ENCODE measurements at regions not wholly inside any gene's neighbourhood (a gene's known extent, or its start where the extent isn't known, plus 50 kb on each side); places are given as distances from the start of the nearest gene placed in this dataset.

DNA sequence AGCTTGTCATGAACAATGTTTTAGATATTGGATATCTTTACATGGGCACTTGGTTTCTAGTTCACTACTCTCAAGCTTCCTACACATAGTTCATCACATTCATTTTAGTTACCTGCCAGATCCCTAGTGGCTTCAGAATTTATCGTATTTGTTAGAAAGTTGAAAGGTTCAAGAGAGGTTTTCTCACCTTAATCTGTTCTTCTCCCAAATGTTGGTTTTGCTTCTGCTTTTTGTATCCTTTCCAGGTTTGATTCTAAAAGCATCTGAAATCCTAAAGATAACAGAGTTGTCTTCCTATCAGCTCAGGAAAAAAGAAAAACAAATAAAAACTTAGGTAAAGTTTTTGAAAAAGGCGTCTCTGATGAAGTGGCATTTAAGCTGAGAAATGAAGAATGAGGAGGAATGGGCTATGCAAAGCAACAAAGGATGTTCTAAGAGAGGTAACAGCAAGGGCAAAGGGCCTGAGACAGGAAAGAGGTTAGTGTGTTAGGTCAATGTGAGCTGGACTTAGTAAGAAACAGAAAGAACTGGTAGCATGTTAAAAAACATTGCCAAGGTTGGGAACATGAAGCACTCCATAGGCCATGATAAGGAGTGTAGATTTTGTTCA lies 104.7 kb upstream of the CMC1 start:
- Histone ChIP-seq H3K27me3 (ENCODE audit: control insufficient read depth, extremely low read depth, insufficient read depth, low read length) (peaks cover 2% of the 10 kb centered on the region), H3K27ac (ENCODE audit: control insufficient read depth, insufficient read depth, low read length) (no peak overlapping the region), H3K4me3 (ENCODE audit: control insufficient read depth in 2 of 3, extremely low read depth in 1 of 3, insufficient read depth in 2 of 3, low read depth in 1 of 3, low read length in 3 of 3) (no peak overlapping the region), H3K36me3 (ENCODE audit: control insufficient read depth in 2 of 2, extremely low read depth in 1 of 2, insufficient read depth in 2 of 2, low read length in 2 of 2) (no peaks in the 10 kb centered on the region), H3K9me3 (ENCODE audit: control insufficient read depth, low read depth, low read length) (no peaks in the 10 kb centered on the region), H3K4me1 (ENCODE audit: control insufficient read depth, extremely low read depth, insufficient read depth, low read length) (no peaks in the 10 kb centered on the region), H3K79me2 (ENCODE audit: control insufficient read depth, insufficient read depth, low read length) (no peaks in the 10 kb centered on the region), H3K9me1 (ENCODE audit: control insufficient read depth, extremely low read depth, insufficient read depth, low read length) (no peaks in the 10 kb centered on the region), H3K9ac (ENCODE audit: control insufficient read depth, extremely low read depth, insufficient read depth, low read length) (no peak overlapping the region), H3K4me2 (ENCODE audit: control insufficient read depth, extremely low read depth, insufficient read depth, low read depth, low read length) (no peak overlapping the region), H4K20me1 (ENCODE audit: control insufficient read depth, extremely low read depth, insufficient read depth, low read length) (no peaks in the 10 kb centered on the region), H2AFZ (ENCODE audit: control insufficient read depth, low read length) (no peak overlapping the region)
- no peak for DNase-seq (ENCODE audit: low read depth, low spot score)
- FAIRE-seq, result no peak
- dilution Hi-C loops (cut with MboI; ENCODE audit: extremely low pct_ligation_motif_present, low sequenced_read_pairs), result no loop called here
- TF ChIP-seq, protein P1, sequence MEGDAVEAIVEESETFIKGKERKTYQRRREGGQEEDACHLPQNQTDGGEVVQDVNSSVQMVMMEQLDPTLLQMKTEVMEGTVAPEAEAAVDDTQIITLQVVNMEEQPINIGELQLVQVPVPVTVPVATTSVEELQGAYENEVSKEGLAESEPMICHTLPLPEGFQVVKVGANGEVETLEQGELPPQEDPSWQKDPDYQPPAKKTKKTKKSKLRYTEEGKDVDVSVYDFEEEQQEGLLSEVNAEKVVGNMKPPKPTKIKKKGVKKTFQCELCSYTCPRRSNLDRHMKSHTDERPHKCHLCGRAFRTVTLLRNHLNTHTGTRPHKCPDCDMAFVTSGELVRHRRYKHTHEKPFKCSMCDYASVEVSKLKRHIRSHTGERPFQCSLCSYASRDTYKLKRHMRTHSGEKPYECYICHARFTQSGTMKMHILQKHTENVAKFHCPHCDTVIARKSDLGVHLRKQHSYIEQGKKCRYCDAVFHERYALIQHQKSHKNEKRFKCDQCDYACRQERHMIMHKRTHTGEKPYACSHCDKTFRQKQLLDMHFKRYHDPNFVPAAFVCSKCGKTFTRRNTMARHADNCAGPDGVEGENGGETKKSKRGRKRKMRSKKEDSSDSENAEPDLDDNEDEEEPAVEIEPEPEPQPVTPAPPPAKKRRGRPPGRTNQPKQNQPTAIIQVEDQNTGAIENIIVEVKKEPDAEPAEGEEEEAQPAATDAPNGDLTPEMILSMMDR (optimal IDR thresholded peaks at IDR 0.05 in 1 of 3, IDR thresholded peaks at IDR 0.05 in 1 of 3, conservative IDR thresholded peaks at IDR 0.05 in 1 of 3; ENCODE audit: extremely low read depth in 1 of 3, insufficient read depth in 2 of 3, low read length in 3 of 3), result no peak
- TF ChIP-seq EZH2 (IDR thresholded peaks at IDR 0.05; ENCODE audit: low read length), result no peak

DNA sequence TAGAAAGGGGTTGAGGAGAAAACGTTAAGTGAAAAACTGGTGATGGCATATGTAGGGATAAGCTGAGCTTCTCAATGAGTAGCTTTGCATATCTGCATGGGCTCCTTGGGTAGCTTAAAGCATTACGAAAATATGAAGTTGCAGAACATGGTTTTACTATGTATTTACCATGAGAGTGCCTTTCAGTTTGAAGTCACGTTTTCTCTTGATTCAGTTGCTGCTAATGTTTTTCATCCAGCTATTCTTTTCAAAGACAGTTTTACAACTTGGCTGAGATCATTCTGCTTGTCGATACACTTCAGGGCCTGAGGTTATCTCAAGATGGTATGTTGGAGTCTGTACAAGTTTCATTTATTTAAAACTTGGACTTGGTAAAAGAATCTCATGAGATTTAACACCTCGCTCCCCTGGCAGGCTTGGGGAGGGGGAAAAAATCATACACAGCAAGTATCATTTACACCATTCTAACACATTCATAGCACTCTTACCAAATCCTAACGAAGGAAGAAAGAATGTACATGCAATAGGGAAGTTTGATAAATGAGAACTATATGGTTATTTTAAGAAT lies 103.3 kb upstream of the CMC1 start:
- no peaks in the 10 kb centered on the region for H3K36me3 ChIP-seq (ENCODE audit: control insufficient read depth in 2 of 2, extremely low read depth in 1 of 2, insufficient read depth in 2 of 2, low read length in 2 of 2)
- no peaks in the 10 kb centered on the region for H3K9me1 ChIP-seq (ENCODE audit: control insufficient read depth, extremely low read depth, insufficient read depth, low read length)
- no peak for DNase-seq (ENCODE audit: low read depth, low spot score)
- no peak overlapping the region for H3K27ac ChIP-seq (ENCODE audit: control insufficient read depth, insufficient read depth, low read length)
- H3K9me3 ChIP-seq (ENCODE audit: control insufficient read depth, low read depth, low read length), result no peaks in the 10 kb centered on the region
- H3K79me2 ChIP-seq (ENCODE audit: control insufficient read depth, insufficient read depth, low read length), result no peaks in the 10 kb centered on the region
- no peaks in the 10 kb centered on the region for H4K20me1 ChIP-seq (ENCODE audit: control insufficient read depth, extremely low read depth, insufficient read depth, low read length)
- H3K9ac ChIP-seq (ENCODE audit: control insufficient read depth, extremely low read depth, insufficient read depth, low read length), result no peak overlapping the region
- TF ChIP-seq EZH2 (IDR thresholded peaks at IDR 0.05; ENCODE audit: low read length), result no peak
- TF ChIP-seq, protein P1 (optimal IDR thresholded peaks at IDR 0.05 in 1 of 3, IDR thresholded peaks at IDR 0.05 in 1 of 3, conservative IDR thresholded peaks at IDR 0.05 in 1 of 3; ENCODE audit: extremely low read depth in 1 of 3, insufficient read depth in 2 of 3, low read length in 3 of 3), result no peak
- no peaks in the 10 kb centered on the region for H3K4me1 ChIP-seq (ENCODE audit: control insufficient read depth, extremely low read depth, insufficient read depth, low read length)
- no peak overlapping the region for H2AFZ ChIP-seq (ENCODE audit: control insufficient read depth, low read length)
- H3K27me3 ChIP-seq (ENCODE audit: control insufficient read depth, extremely low read depth, insufficient read depth, low read length), result peaks cover 2% of the 10 kb centered on the region
- FAIRE-seq, result no peak
- H3K4me3 ChIP-seq (ENCODE audit: control insufficient read depth in 2 of 3, extremely low read depth in 1 of 3, insufficient read depth in 2 of 3, low read depth in 1 of 3, low read length in 3 of 3), result no peak overlapping the region
- H3K4me2 ChIP-seq (ENCODE audit: control insufficient read depth, extremely low read depth, insufficient read depth, low read depth, low read length), result no peak overlapping the region
- dilution Hi-C loops (cut with MboI; ENCODE audit: extremely low pct_ligation_motif_present, low sequenced_read_pairs), result no loop called here

Measured in keratinocyte (primary cell).